Progenitor cell of endocrine pancreas (in vitro differentiated cells): ENCODE measurements at regions not wholly inside any gene's neighbourhood (a gene's known extent, or its start where the extent isn't known, plus 50 kb on each side); places are given as distances from the start of the nearest gene placed in this dataset.

Source experiments
- DNase-seq: peaks from one replicate; pipeline ENCODE4 v3.0.0; 2021; ENCODE audit warnings: low spot score; ENCODE audit not compliant: unreplicated experiment
- H3K27ac Mint-ChIP-seq: 2 replicates; pipeline ENCODE4 v1.8.0; 2021; ENCODE audit warnings: mild to moderate bottlenecking, moderate library complexity, mixed read lengths
- H3K27me3 Mint-ChIP-seq: 2 replicates; pipeline ENCODE4 v1.8.0; 2021; ENCODE audit warnings: mixed read lengths
- H3K36me3 Mint-ChIP-seq: 2 replicates; pipeline ENCODE4 v1.8.0; 2022; ENCODE audit warnings: mixed read lengths; ENCODE audit not compliant: insufficient read depth
- H3K4me1 Mint-ChIP-seq: 2 replicates; pipeline ENCODE4 v1.8.0; 2021; ENCODE audit warnings: low read depth, mixed read lengths
- H3K4me3 Mint-ChIP-seq: 2 replicates; pipeline ENCODE4 v1.8.0; 2021; ENCODE audit warnings: low read depth, mild to moderate bottlenecking, moderate library complexity, mixed read lengths
- H3K9me3 Mint-ChIP-seq: 2 replicates; pipeline ENCODE4 v1.8.0; 2021; ENCODE audit warnings: low read depth, mixed read lengths
- TF ChIP-seq, protein P1 (sequence below): fragments of 200-600 bp; sonication (generic); IDR thresholded peaks from one replicate; pipeline ENCODE4 v1.5.0; 2021; ENCODE audit warnings: antibody characterized with exemption, mild to moderate bottlenecking; ENCODE audit not compliant: unreplicated experiment

- Mint-ChIP-seq H3K4me1 (peaks cover 7% of the 10 kb centered on the region), H3K27me3 (no peaks in the 10 kb centered on the region), H3K4me3 (no peak overlapping the region), H3K27ac (no peak overlapping the region), H3K36me3 (no peaks in the 10 kb centered on the region), H3K9me3 (no peaks in the 10 kb centered on the region)
- no peak for DNase-seq
- TF ChIP-seq, protein P1, sequence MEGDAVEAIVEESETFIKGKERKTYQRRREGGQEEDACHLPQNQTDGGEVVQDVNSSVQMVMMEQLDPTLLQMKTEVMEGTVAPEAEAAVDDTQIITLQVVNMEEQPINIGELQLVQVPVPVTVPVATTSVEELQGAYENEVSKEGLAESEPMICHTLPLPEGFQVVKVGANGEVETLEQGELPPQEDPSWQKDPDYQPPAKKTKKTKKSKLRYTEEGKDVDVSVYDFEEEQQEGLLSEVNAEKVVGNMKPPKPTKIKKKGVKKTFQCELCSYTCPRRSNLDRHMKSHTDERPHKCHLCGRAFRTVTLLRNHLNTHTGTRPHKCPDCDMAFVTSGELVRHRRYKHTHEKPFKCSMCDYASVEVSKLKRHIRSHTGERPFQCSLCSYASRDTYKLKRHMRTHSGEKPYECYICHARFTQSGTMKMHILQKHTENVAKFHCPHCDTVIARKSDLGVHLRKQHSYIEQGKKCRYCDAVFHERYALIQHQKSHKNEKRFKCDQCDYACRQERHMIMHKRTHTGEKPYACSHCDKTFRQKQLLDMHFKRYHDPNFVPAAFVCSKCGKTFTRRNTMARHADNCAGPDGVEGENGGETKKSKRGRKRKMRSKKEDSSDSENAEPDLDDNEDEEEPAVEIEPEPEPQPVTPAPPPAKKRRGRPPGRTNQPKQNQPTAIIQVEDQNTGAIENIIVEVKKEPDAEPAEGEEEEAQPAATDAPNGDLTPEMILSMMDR: no peak
Measured at GRCh38 chr6:12235341-12235740, 54.8 kb upstream of the EDN1 start.

- Mint-ChIP-seq H3K36me3 (no peaks in the 10 kb centered on the region), H3K27me3 (no peaks in the 10 kb centered on the region), H3K4me3 (no peak overlapping the region), H3K9me3 (no peaks in the 10 kb centered on the region), H3K4me1 (peaks cover 4% of the 10 kb centered on the region), H3K27ac (no peak overlapping the region)
- DNase-seq: no peak
- TF ChIP-seq, protein P1: no peak
Measured at GRCh38 chr6:12238219-12238618, 51.9 kb upstream of the EDN1 start.
